ENCODE measurements at regions not wholly inside any gene's neighbourhood (a gene's known extent, or its start where the extent isn't known, plus 50 kb on each side); places are given as distances from the start of the nearest gene placed in this dataset.

DNA sequence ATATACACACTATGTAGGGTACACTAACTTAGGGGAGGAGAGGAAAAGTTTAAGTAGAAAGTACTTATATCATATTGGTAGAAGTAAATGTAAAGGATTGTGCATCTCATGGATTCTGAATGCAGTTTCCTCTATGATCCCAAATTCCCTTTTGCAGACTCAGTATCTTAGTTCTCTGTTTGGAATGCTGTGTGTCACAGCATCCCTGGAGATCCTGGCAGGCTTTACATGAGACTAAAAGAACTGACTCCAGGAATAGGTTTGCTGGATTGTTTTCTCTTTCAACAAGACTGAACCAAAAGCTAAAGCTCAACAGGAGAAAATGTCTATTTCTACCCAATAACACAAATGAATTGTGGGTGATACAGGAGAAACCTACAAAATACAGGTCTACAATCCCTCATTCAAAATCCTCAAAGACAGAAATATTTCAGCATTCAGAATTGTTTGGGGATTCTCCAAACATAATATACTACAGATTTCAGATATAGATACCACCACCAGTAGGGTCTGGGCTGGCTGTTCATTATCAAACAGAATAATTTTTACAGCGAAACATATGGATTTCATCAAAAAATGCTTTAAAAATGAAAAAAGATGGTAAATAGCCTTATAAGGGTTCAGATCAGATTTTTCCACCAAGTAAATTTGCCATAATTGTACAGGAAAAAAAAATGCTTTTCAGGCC is 324.7 kb upstream of the GRAMD2B start:
- H2AFZ ChIP-seq (ENCODE audit: low read length), result no peak overlapping the region
- TF ChIP-seq, protein P1, sequence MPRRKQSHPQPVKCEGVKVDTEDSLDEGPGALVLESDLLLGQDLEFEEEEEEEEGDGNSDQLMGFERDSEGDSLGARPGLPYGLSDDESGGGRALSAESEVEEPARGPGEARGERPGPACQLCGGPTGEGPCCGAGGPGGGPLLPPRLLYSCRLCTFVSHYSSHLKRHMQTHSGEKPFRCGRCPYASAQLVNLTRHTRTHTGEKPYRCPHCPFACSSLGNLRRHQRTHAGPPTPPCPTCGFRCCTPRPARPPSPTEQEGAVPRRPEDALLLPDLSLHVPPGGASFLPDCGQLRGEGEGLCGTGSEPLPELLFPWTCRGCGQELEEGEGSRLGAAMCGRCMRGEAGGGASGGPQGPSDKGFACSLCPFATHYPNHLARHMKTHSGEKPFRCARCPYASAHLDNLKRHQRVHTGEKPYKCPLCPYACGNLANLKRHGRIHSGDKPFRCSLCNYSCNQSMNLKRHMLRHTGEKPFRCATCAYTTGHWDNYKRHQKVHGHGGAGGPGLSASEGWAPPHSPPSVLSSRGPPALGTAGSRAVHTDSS (CRISPR knock-in tag; conservative IDR thresholded peaks at IDR 0.05), result no peak
- TF ChIP-seq GLI4 (CRISPR knock-in tag; IDR thresholded peaks at IDR 0.05; ENCODE audit: borderline replicate concordance) (no peak), TBX3 (IDR thresholded peaks at IDR 0.05; ENCODE audit: borderline replicate concordance) (no peak), ZKSCAN1 (IDR thresholded peaks at IDR 0.05; ENCODE audit: low read length) (no peak), HIC2 (CRISPR knock-in tag; IDR thresholded peaks at IDR 0.05; ENCODE audit: low read depth) (no peak), REXO4 (CRISPR knock-in tag; IDR thresholded peaks at IDR 0.05; ENCODE audit: borderline replicate concordance) (no peak), SP2 (CRISPR knock-in tag; IDR thresholded peaks at IDR 0.05) (no peak), SRSF4 (IDR thresholded peaks at IDR 0.05; ENCODE audit: low read depth, low read length, poor library complexity, severe bottlenecking) (no peak), ZNF383 (CRISPR knock-in tag; IDR thresholded peaks at IDR 0.05; ENCODE audit: borderline replicate concordance) (no peak), CC2D1A (CRISPR knock-in tag; IDR thresholded peaks at IDR 0.05) (no peak), YEATS2 (CRISPR knock-in tag; IDR thresholded peaks at IDR 0.05; ENCODE audit: borderline replicate concordance) (no peak), BORCS8-MEF2B (CRISPR knock-in tag; IDR thresholded peaks at IDR 0.05) (no peak), GABPB1 (CRISPR knock-in tag; IDR thresholded peaks at IDR 0.05) (no peak), PPARG (CRISPR knock-in tag; conservative IDR thresholded peaks at IDR 0.05) (no peak), NCOR1 (IDR thresholded peaks at IDR 0.05; ENCODE audit: borderline replicate concordance, low read length) (no peak)
- TF ChIP-seq, protein P2, sequence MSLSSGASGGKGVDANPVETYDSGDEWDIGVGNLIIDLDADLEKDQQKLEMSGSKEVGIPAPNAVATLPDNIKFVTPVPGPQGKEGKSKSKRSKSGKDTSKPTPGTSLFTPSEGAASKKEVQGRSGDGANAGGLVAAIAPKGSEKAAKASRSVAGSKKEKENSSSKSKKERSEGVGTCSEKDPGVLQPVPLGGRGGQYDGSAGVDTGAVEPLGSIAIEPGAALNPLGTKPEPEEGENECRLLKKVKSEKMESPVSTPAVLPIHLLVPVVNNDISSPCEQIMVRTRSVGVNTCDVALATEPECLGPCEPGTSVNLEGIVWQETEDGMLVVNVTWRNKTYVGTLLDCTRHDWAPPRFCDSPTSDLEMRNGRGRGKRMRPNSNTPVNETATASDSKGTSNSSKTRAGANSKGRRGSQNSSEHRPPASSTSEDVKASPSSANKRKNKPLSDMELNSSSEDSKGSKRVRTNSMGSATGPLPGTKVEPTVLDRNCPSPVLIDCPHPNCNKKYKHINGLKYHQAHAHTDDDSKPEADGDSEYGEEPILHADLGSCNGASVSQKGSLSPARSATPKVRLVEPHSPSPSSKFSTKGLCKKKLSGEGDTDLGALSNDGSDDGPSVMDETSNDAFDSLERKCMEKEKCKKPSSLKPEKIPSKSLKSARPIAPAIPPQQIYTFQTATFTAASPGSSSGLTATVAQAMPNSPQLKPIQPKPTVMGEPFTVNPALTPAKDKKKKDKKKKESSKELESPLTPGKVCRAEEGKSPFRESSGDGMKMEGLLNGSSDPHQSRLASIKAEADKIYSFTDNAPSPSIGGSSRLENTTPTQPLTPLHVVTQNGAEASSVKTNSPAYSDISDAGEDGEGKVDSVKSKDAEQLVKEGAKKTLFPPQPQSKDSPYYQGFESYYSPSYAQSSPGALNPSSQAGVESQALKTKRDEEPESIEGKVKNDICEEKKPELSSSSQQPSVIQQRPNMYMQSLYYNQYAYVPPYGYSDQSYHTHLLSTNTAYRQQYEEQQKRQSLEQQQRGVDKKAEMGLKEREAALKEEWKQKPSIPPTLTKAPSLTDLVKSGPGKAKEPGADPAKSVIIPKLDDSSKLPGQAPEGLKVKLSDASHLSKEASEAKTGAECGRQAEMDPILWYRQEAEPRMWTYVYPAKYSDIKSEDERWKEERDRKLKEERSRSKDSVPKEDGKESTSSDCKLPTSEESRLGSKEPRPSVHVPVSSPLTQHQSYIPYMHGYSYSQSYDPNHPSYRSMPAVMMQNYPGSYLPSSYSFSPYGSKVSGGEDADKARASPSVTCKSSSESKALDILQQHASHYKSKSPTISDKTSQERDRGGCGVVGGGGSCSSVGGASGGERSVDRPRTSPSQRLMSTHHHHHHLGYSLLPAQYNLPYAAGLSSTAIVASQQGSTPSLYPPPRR (CRISPR knock-in tag; IDR thresholded peaks at IDR 0.05; ENCODE audit: borderline replicate concordance), result no peak

More for the DNA sequence above, 324.7 kb upstream of the GRAMD2B start:
- no peak overlapping the region for H3K4me2 ChIP-seq (ENCODE audit: low read depth, low read length)
- in situ Hi-C loops (cut with HindIII; ENCODE audit: extremely low pct_ligation_motif_present, low pct_unique_long_range_greater_than_20kb), result no loop called here
- H3K36me3 ChIP-seq (replicated peaks in 1 of 2; ENCODE audit: control insufficient read depth in 1 of 2, insufficient read depth in 2 of 2, low read length in 2 of 2), result no peaks in the 10 kb centered on the region
- ATAC-seq, result no peak
- no peak for FAIRE-seq
- no TSS peak for BruUV-seq (replicated peaks)
- intact Hi-C loops (cut with micrococcal nuclease; ENCODE audit: unreplicated experiment), result no loop called here
- no peak for DNase-seq (ENCODE audit: low spot score)
- no peaks in the 10 kb centered on the region for H3K9me3 ChIP-seq (ENCODE audit: low read length)
- H3K4me1 ChIP-seq (ENCODE audit: insufficient read depth, low read length), result no peaks in the 10 kb centered on the region
- ChIA-PET CTCF (ENCODE audit: low intra/inter-chr PET ratio, low total read pairs) (no interaction called here), POLR2A (no interaction called here)
- no peaks in the 10 kb centered on the region for H4K20me1 ChIP-seq (ENCODE audit: insufficient read depth, low read length)
- no peak overlapping the region for H3K4me3 ChIP-seq (replicated peaks in 1 of 3; ENCODE audit: insufficient read depth in 1 of 3, low read depth in 2 of 3, low read length in 3 of 3)
- H3K9ac ChIP-seq (ENCODE audit: insufficient read depth, low read depth, low read length), result no peak overlapping the region
- WGBS (ENCODE audit: low lambda C conversion rate), result 0% methylated on average over 1 of the region's 1 CpG
- H3K27ac ChIP-seq (ENCODE audit: extremely low read length, insufficient read depth, low read length), result no peak overlapping the region
- no peaks in the 10 kb centered on the region for H3K27me3 ChIP-seq (ENCODE audit: control insufficient read depth in 1 of 2, insufficient read depth in 2 of 2, low read length in 2 of 2)
- H3K79me2 ChIP-seq (ENCODE audit: insufficient read depth, low read length), result no peaks in the 10 kb centered on the region

All from HepG2 (cell line).